ENCODE measurements at regions not wholly inside any gene's neighbourhood (a gene's known extent, or its start where the extent isn't known, plus 50 kb on each side); places are given as distances from the start of the nearest gene placed in this dataset.
A peak's percentile ranks its signal among the peaks of the same experiment; 100 is the strongest.

DNA sequence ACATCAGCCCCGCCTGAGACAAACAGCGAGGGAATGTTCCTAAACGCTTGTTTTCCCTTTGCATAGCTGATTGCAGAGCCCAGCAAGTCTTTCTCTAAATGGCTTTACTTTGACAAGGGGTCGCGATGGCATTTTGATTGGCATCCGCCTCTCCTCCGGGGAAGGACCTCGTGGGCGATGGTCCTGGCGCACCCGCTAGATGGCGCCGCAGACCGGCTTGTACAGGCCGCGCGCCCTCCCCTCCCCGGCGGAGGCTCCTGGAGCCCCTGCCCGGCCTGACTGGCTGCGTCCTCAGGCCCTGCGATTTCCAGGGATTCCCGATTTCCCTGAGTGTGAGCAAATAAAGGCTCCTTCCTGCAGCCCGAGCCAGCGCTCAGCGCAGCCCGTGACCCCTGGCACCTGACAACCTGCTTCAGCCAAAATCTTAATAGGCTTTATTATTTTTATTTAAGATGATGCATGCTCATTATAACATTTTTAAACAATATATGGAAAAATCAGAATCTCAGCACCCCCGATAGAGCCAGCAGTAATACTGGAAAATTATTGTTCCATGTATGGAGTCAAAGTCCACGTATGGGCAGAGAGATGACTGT, 468.3 kb downstream of the AACS start:
- TF ChIP-seq CTCF (IDR thresholded peaks at IDR 0.05; ENCODE audit: low read depth, low read length) (peak; percentile 93), POLR2A (IDR thresholded peaks at IDR 0.05; ENCODE audit: extremely low read depth, insufficient read length) (no peak)
